PC-9 (cell line): ENCODE measurements at regions not wholly inside any gene's neighbourhood (a gene's known extent, or its start where the extent isn't known, plus 50 kb on each side); places are given as distances from the start of the nearest gene placed in this dataset.

ENCODE experiments used
- BruUV-seq: library from RNA; stranded (reverse); fragments of 400-500 nt; replicated peaks from 2 replicates; lab custom pipeline; 2021; lab: Mats Ljungman, UMichigan
- CTCF ChIA-PET: fragments of 300-600 bp; sonication (Branson Sonifier 250); formaldehyde crosslinking; loops from one replicate; lab custom pipeline; 2022; ENCODE audit warnings: antibody characterized with exemption; lab: Charles Lee
- POLR2A ChIA-PET: fragments of 300-600 bp; sonication (Branson Sonifier 250); formaldehyde crosslinking; loops from one replicate; lab custom pipeline; 2022; ENCODE audit warnings: antibody characterized with exemption; ENCODE audit not compliant: unreplicated experiment; lab: Charles Lee
- DNase-seq, 2 experiments: peaks; one replicate each; pipeline versions ENCODE4 v3.0.0 to v3.0.0-alpha.2; 2015 to 2022; ENCODE audit warnings: mixed read lengths in 1 of 2
- H2AFZ ChIP-seq: fragments of 200-600 bp; sonication (generic); 2 replicates; pipeline ENCODE4 v1.8.1; 2017; ENCODE audit warnings: antibody characterized with exemption
- H3F3A ChIP-seq: fragments of 200-600 bp; sonication (generic); 2 replicates; pipeline ENCODE4 v1.8.1; 2017; ENCODE audit warnings: antibody characterized with exemption, mild to moderate bottlenecking, low read depth; ENCODE audit not compliant: insufficient read depth
- H3K27ac ChIP-seq: fragments of 200-600 bp; sonication (generic); 2 replicates; pipeline ENCODE4 v1.6.1; 2016; ENCODE audit warnings: mixed run types
- H3K27me3 ChIP-seq: fragments of 200-600 bp; sonication (generic); 2 replicates; pipeline ENCODE4 v1.6.1; 2016; ENCODE audit warnings: low read depth, mixed run types; ENCODE audit not compliant: insufficient read depth
- H3K36me3 ChIP-seq: fragments of 200-600 bp; sonication (generic); 2 replicates; pipeline ENCODE4 v1.6.1; 2016; ENCODE audit warnings: low read depth, mixed run types
- H3K4me1 ChIP-seq: fragments of 200-600 bp; sonication (generic); replicated peaks from 2 replicates; pipeline ENCODE4 v1.6.1; 2016; ENCODE audit warnings: mixed run types; ENCODE audit not compliant: insufficient read depth
- H3K4me2 ChIP-seq: fragments of 200-600 bp; sonication (generic); 2 replicates; pipeline ENCODE4 v1.6.1; 2017; ENCODE audit warnings: mixed run types
- H3K4me3 ChIP-seq: fragments of 200-600 bp; sonication (generic); 2 replicates; pipeline ENCODE4 v1.6.1; 2016; ENCODE audit warnings: mixed run types
- H3K79me2 ChIP-seq: fragments of 200-600 bp; sonication (generic); 2 replicates; pipeline ENCODE4 v1.6.1; 2017; ENCODE audit warnings: low read depth, mixed run types
- H3K9me2 ChIP-seq: fragments of 200-600 bp; sonication (generic); 2 replicates; pipeline ENCODE4 v1.8.1; 2017; ENCODE audit warnings: mild to moderate bottlenecking; ENCODE audit not compliant: insufficient read depth
- H3K9me3 ChIP-seq: fragments of 200-600 bp; sonication (generic); 2 replicates; pipeline ENCODE4 v1.8.1; 2016; ENCODE audit warnings: low read depth; ENCODE audit not compliant: insufficient read depth
- H4K20me1 ChIP-seq: fragments of 200-600 bp; sonication (generic); 2 replicates; pipeline ENCODE4 v1.8.1; 2017; ENCODE audit not compliant: insufficient read depth
- CTCF ChIP-seq: fragments of 200-600 bp; sonication (generic); conservative IDR thresholded peaks from 2 replicates; pipeline ENCODE4 v1.6.1; 2017; ENCODE audit warnings: mixed run types, antibody characterized with exemption, mild to moderate bottlenecking, moderate library complexity
- EZH2 ChIP-seq: fragments of 200-600 bp; sonication (generic); IDR thresholded peaks from 2 replicates; pipeline ENCODE4 v1.8.0; 2017; ENCODE audit warnings: antibody characterized with exemption, low read depth
- intact Hi-C: fragments of 100-400 bp; cut with micrococcal nuclease; formaldehyde crosslinking; loops from one replicate; pipeline ENCODE4 v1.10.0; 2022; ENCODE audit not compliant: unreplicated experiment

- Histone ChIP-seq H2AFZ (no peak overlapping the region), H3K27ac (no peak overlapping the region), H3K4me2 (no peak overlapping the region), H3K27me3 (no peaks in the 10 kb centered on the region), H3K9me2 (no peaks in the 10 kb centered on the region), H3K36me3 (no peaks in the 10 kb centered on the region), H3K4me1 (peaks cover 16% of the 10 kb centered on the region), H3K4me3 (no peak overlapping the region), H4K20me1 (no peaks in the 10 kb centered on the region), H3K79me2 (no peaks in the 10 kb centered on the region), H3K9me3 (no peaks in the 10 kb centered on the region), H3F3A (0 out of 2 replicates have a peak, but pooled peaks cover 6% of the 10 kb centered on the region)
- DNase-seq = no peak
- intact Hi-C loops = no loop called here
- no TSS peak for BruUV-seq
- no peak for TF ChIP-seq CTCF
- TF ChIP-seq EZH2 = no peak
- ChIA-PET POLR2A (no interaction called here), CTCF (no interaction called here)
These were observed 181.9 kb downstream of the SOX9 start for GRCh38 chr17:72302735-72303134.

- no peaks in the 10 kb centered on the region for H4K20me1 ChIP-seq
- intact Hi-C loops = no loop called here
- H3K79me2 ChIP-seq = no peaks in the 10 kb centered on the region
- H3K9me2 ChIP-seq = no peaks in the 10 kb centered on the region
- peaks cover 11% of the 10 kb centered on the region for H3K4me1 ChIP-seq
- no peaks in the 10 kb centered on the region for H3K36me3 ChIP-seq
- BruUV-seq = no TSS peak
- 0 out of 2 replicates have a peak, but pooled peaks cover 6% of the 10 kb centered on the region for H3F3A ChIP-seq
- TF ChIP-seq EZH2 = no peak
- no peak for TF ChIP-seq CTCF
- DNase-seq = no peak
- ChIA-PET POLR2A (no interaction called here), CTCF (no interaction called here)
- H2AFZ ChIP-seq = no peak overlapping the region
- H3K27ac ChIP-seq = no peak overlapping the region
- H3K27me3 ChIP-seq = no peaks in the 10 kb centered on the region
- H3K4me2 ChIP-seq = no peak overlapping the region
- H3K4me3 ChIP-seq = no peak overlapping the region
- H3K9me3 ChIP-seq = no peaks in the 10 kb centered on the region
These were observed 183.2 kb downstream of the SOX9 start for GRCh38 chr17:72303787-72304733.

- Histone ChIP-seq H3K27me3 (no peaks in the 10 kb centered on the region), H3K36me3 (no peaks in the 10 kb centered on the region), H3K4me3 (no peak overlapping the region), H3K79me2 (no peaks in the 10 kb centered on the region), H3F3A (0 out of 2 replicates have a peak, but pooled peaks cover 6% of the 10 kb centered on the region), H2AFZ (no peak overlapping the region), H3K4me1 (peaks cover 11% of the 10 kb centered on the region), H3K9me2 (no peaks in the 10 kb centered on the region), H3K4me2 (no peak overlapping the region), H4K20me1 (no peaks in the 10 kb centered on the region), H3K27ac (no peak overlapping the region), H3K9me3 (no peaks in the 10 kb centered on the region)
- intact Hi-C loops = no loop called here
- no peak for DNase-seq
- no TSS peak for BruUV-seq
- ChIA-PET CTCF (no interaction called here), POLR2A (no interaction called here)
- TF ChIP-seq CTCF (no peak), EZH2 (no peak)
These were observed 184.0 kb downstream of the SOX9 start for GRCh38 chr17:72304859-72305258.
